T47D (cell line): ENCODE measurements at regions not wholly inside any gene's neighbourhood (a gene's known extent, or its start where the extent isn't known, plus 50 kb on each side); places are given as distances from the start of the nearest gene placed in this dataset.

Source experiments
- DNase-seq, 2 experiments: peaks; one replicate each; pipeline versions ENCODE4 v3.0.0 to v3.0.0-alpha.2; 2011 to 2012; ENCODE audit warnings: low read depth in 1 of 2, low spot score in 1 of 2
- JUND ChIP-seq: IDR thresholded peaks from 2 replicates; pipeline ENCODE4 v1.6.1; 2012; ENCODE audit warnings: low read depth
- in situ Hi-C: cut with HindIII; loops from 2 replicates; pipeline ENCODE4 v1.10.0; 2016; ENCODE audit warnings: low sequenced_read_pairs, low pct_unique_long_range_greater_than_20kb

- in situ Hi-C loops: no loop called here
- no peak for TF ChIP-seq JUND
- DNase-seq: no peak
These were observed 129.7 kb upstream of the PHACTR1 start for GRCh38 chr6:12586721-12587480.

GRCh38 chr6:12590901-12591300 lies 125.7 kb upstream of the PHACTR1 start:
- in situ Hi-C loops: no loop called here
- no peak for TF ChIP-seq JUND
- DNase-seq: no peak

GRCh38 chr6:12592634-12593033 lies 123.9 kb upstream of the PHACTR1 start:
- in situ Hi-C loops: no loop called here
- TF ChIP-seq JUND: no peak
- peak in 1 of 2 experiments; percentile 55 for DNase-seq

- in situ Hi-C loops: no loop called here
- no peak for DNase-seq
- no peak for TF ChIP-seq JUND
These were observed 122.6 kb upstream of the PHACTR1 start for GRCh38 chr6:12593771-12594529.

GRCh38 chr6:12594530-12594893 lies 122.1 kb upstream of the PHACTR1 start:
- in situ Hi-C loops: no loop called here
- TF ChIP-seq JUND: no peak
- DNase-seq: no peak

GRCh38 chr6:12595161-12595811 lies 121.3 kb upstream of the PHACTR1 start:
- no peak for DNase-seq
- TF ChIP-seq JUND: no peak
- in situ Hi-C loops: no loop called here

GRCh38 chr6:12596731-12597130 lies 119.8 kb upstream of the PHACTR1 start:
- TF ChIP-seq JUND: no peak
- DNase-seq: no peak
- in situ Hi-C loops: no loop called here

GRCh38 chr6:12598919-12599318 lies 117.6 kb upstream of the PHACTR1 start:
- DNase-seq: no peak
- in situ Hi-C loops: no loop called here

GRCh38 chr6:12601881-12602280 lies 114.7 kb upstream of the PHACTR1 start:
- 0 out of 2 replicates have a peak, but pooled peaks have one; percentile 31 for TF ChIP-seq JUND
- DNase-seq: no peak
- in situ Hi-C loops: no loop called here

More at GRCh38 chr6:12598919-12599318, 117.6 kb upstream of the PHACTR1 start:
- no peak for TF ChIP-seq JUND

GRCh38 chr6:12602342-12602741 lies 114.2 kb upstream of the PHACTR1 start:
- in situ Hi-C loops: no loop called here
- peak in 1 of 2 experiments; percentile 96 for DNase-seq
- TF ChIP-seq JUND: peak; percentile 95

GRCh38 chr6:12602951-12603672 lies 113.5 kb upstream of the PHACTR1 start:
- in situ Hi-C loops: no loop called here
- DNase-seq: peak in 1 of 2 experiments; percentile 93

GRCh38 chr6:12603673-12604049 lies 112.9 kb upstream of the PHACTR1 start:
- no peak for DNase-seq
- in situ Hi-C loops: no loop called here
- TF ChIP-seq JUND: no peak

More at GRCh38 chr6:12602951-12603672, 113.5 kb upstream of the PHACTR1 start:
- TF ChIP-seq JUND: no peak
